ENCODE measurements at regions not wholly inside any gene's neighbourhood (a gene's known extent, or its start where the extent isn't known, plus 50 kb on each side); places are given as distances from the start of the nearest gene placed in this dataset.

GRCh38 chr3:59115364-59116232 lies 65.8 kb upstream of the CFAP20DC start:
- Mint-ChIP-seq H3K9me3 (no peaks in the 10 kb centered on the region), H3K27me3 (ENCODE audit: low read depth) (peaks cover 11% of the 10 kb centered on the region), H3K36me3 (ENCODE audit: low read depth) (no peaks in the 10 kb centered on the region), H3K4me1 (ENCODE audit: low read depth) (no peaks in the 10 kb centered on the region), H3K27ac (no peak overlapping the region), H3K4me3 (no peak overlapping the region)
- DNase-seq (ENCODE audit: low spot score) = no peak

GRCh38 chr3:59107856-59108815 lies 58.3 kb upstream of the CFAP20DC start:
- Mint-ChIP-seq H3K9me3 (no peaks in the 10 kb centered on the region), H3K27ac (no peak overlapping the region), H3K4me3 (no peak overlapping the region), H3K27me3 (ENCODE audit: low read depth) (peaks cover 5% of the 10 kb centered on the region), H3K36me3 (ENCODE audit: low read depth) (no peaks in the 10 kb centered on the region), H3K4me1 (ENCODE audit: low read depth) (no peaks in the 10 kb centered on the region)
- no peak for DNase-seq (ENCODE audit: low spot score)

GRCh38 chr3:59106085-59106648 lies 56.3 kb upstream of the CFAP20DC start:
- Mint-ChIP-seq H3K4me3 (no peak overlapping the region), H3K36me3 (ENCODE audit: low read depth) (no peaks in the 10 kb centered on the region), H3K9me3 (no peaks in the 10 kb centered on the region), H3K4me1 (ENCODE audit: low read depth) (no peaks in the 10 kb centered on the region), H3K27ac (no peak overlapping the region), H3K27me3 (ENCODE audit: low read depth) (peaks cover 2% of the 10 kb centered on the region)
- DNase-seq (ENCODE audit: low spot score) = no peak

GRCh38 chr3:59103552-59103951 lies 53.7 kb upstream of the CFAP20DC start:
- Mint-ChIP-seq H3K9me3 (no peaks in the 10 kb centered on the region), H3K27me3 (ENCODE audit: low read depth) (peaks cover 2% of the 10 kb centered on the region), H3K27ac (no peak overlapping the region)

GRCh38 chr3:59101231-59101736 lies 51.5 kb upstream of the CFAP20DC start:
- H3K4me3 Mint-ChIP-seq = no peak overlapping the region
- no peak overlapping the region for H3K27ac Mint-ChIP-seq
- H3K9me3 Mint-ChIP-seq = no peaks in the 10 kb centered on the region
- H3K27me3 Mint-ChIP-seq (ENCODE audit: low read depth) = peaks cover 5% of the 10 kb centered on the region
- no peaks in the 10 kb centered on the region for H3K36me3 Mint-ChIP-seq (ENCODE audit: low read depth)
- no peak for DNase-seq (ENCODE audit: low spot score)
- H3K4me1 Mint-ChIP-seq (ENCODE audit: low read depth) = no peaks in the 10 kb centered on the region

More at GRCh38 chr3:59103552-59103951, 53.7 kb upstream of the CFAP20DC start:
- H3K4me3 Mint-ChIP-seq = no peak overlapping the region
- no peaks in the 10 kb centered on the region for H3K36me3 Mint-ChIP-seq (ENCODE audit: low read depth)
- no peak for DNase-seq (ENCODE audit: low spot score)
- no peaks in the 10 kb centered on the region for H3K4me1 Mint-ChIP-seq (ENCODE audit: low read depth)
